ENCODE measurements at regions not wholly inside any gene's neighbourhood (a gene's known extent, or its start where the extent isn't known, plus 50 kb on each side); places are given as distances from the start of the nearest gene placed in this dataset.

DNA sequence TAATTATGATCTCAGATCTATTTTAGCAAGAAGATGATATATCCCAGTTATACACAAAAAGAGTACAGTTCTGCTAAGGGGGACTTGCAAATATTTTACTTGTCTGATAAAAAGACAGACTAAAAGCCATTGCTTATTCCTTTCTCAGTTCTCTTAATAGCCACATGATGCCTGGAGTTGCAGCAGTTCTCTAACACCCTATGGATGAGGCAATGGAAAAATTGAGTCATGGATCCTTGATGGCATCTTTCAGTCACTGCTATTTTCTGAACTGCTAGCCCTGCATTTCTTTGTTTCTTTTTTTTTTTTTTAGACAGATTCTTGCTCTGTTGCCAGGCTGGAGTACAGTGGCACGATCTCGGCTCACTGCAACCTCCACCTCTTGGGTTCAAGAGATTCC lies 1956.7 kb downstream of the C4orf33 start:
- TF ChIP-seq, protein P1, sequence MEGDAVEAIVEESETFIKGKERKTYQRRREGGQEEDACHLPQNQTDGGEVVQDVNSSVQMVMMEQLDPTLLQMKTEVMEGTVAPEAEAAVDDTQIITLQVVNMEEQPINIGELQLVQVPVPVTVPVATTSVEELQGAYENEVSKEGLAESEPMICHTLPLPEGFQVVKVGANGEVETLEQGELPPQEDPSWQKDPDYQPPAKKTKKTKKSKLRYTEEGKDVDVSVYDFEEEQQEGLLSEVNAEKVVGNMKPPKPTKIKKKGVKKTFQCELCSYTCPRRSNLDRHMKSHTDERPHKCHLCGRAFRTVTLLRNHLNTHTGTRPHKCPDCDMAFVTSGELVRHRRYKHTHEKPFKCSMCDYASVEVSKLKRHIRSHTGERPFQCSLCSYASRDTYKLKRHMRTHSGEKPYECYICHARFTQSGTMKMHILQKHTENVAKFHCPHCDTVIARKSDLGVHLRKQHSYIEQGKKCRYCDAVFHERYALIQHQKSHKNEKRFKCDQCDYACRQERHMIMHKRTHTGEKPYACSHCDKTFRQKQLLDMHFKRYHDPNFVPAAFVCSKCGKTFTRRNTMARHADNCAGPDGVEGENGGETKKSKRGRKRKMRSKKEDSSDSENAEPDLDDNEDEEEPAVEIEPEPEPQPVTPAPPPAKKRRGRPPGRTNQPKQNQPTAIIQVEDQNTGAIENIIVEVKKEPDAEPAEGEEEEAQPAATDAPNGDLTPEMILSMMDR (IDR thresholded peaks at IDR 0.05; ENCODE audit: insufficient read depth, low read length, poor library complexity, severe bottlenecking) = no peak
- Histone ChIP-seq H3K36me3 (ENCODE audit: control insufficient read depth, insufficient read depth, low read length) (no peaks in the 10 kb centered on the region), H3K4me3 (ENCODE audit: low read depth, low read length) (no peak overlapping the region), H3K27me3 (ENCODE audit: control insufficient read depth, insufficient read depth, low read length) (no peaks in the 10 kb centered on the region)
- DNase-seq (ENCODE audit: low read depth) = no peak

DNA sequence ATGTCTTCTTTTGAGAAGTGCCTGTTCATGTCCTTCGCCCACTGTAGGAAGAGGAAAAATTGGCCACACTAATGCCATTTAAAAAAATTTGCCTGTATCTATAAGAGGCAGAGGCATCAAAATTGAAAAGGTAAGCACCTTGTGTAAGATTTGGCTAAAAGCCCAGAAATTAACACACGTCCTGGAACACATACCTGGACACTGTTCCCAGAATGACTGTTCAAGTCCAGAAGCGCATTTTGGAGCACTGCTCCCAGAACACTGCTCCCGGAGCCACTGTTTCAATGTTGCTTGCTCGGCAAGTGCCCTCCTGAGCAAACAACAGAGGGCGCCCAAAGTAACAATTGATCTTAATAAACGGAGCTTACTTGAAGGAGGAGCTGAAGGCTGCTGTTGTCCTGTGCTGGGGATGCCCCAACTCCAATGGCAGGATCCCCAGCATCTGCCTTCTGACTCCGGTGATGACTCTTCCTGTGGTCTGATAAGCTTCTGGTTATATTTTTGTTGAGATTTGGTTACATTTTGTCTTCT lies 1958.6 kb downstream of the C4orf33 start:
- Histone ChIP-seq H3K4me3 (ENCODE audit: low read depth, low read length) (no peak overlapping the region), H3K27me3 (ENCODE audit: control insufficient read depth, insufficient read depth, low read length) (no peaks in the 10 kb centered on the region), H3K36me3 (ENCODE audit: control insufficient read depth, insufficient read depth, low read length) (no peaks in the 10 kb centered on the region)
- DNase-seq (ENCODE audit: low read depth) = no peak
- TF ChIP-seq, protein P1 (IDR thresholded peaks at IDR 0.05; ENCODE audit: insufficient read depth, low read length, poor library complexity, severe bottlenecking) = no peak

DNA sequence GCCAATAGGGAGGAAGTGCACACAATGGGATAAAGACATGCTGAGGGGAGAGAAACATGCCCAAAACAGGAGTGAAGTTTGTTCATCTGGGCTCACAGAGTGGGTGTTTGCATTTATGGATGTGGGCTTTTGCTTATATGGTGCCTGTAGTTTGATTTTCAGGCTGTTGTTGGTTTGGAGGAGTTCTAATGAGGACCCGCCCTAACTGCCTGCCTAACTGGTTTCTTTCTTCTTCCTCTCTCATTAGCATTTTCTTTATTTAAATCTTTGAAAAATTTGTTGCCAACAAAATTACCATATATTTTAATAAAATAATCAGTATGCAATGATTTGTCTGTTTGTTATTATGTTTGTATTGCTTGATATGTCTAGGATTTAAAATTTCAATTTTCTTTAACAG lies 1965.8 kb downstream of the C4orf33 start:
- no peak for DNase-seq (ENCODE audit: low read depth)
- TF ChIP-seq, protein P1 (IDR thresholded peaks at IDR 0.05; ENCODE audit: insufficient read depth, low read length, poor library complexity, severe bottlenecking) = no peak
- no peaks in the 10 kb centered on the region for H3K27me3 ChIP-seq (ENCODE audit: control insufficient read depth, insufficient read depth, low read length)

DNA sequence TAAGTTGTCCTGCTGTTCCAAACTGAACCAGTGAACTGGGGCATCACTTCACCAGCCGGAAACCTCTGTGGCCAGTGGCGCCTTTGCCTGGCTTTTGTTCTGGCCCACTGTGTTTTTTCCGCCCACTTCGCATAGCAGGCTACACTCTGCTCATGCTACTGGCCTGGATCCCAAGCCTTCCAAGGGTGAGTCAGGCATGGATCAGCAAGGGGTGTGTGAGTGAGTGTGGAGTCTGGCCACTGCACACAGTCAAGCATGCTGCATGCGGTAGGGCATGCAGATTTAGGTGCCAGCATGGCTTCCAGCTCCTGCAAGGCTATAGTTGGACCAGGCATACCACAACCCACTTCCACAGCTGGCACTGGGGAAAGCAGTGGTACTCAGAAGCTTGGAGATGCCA lies 1967.9 kb downstream of the C4orf33 start:
- Histone ChIP-seq H3K36me3 (ENCODE audit: control insufficient read depth, insufficient read depth, low read length) (no peaks in the 10 kb centered on the region), H3K4me3 (ENCODE audit: low read depth, low read length) (no peak overlapping the region), H3K27me3 (ENCODE audit: control insufficient read depth, insufficient read depth, low read length) (no peaks in the 10 kb centered on the region)
- no peak for DNase-seq (ENCODE audit: low read depth)
- TF ChIP-seq, protein P1 (IDR thresholded peaks at IDR 0.05; ENCODE audit: insufficient read depth, low read length, poor library complexity, severe bottlenecking) = no peak

More for the DNA sequence above, 1965.8 kb downstream of the C4orf33 start:
- no peaks in the 10 kb centered on the region for H3K36me3 ChIP-seq (ENCODE audit: control insufficient read depth, insufficient read depth, low read length)
- no peak overlapping the region for H3K4me3 ChIP-seq (ENCODE audit: low read depth, low read length)

DNA sequence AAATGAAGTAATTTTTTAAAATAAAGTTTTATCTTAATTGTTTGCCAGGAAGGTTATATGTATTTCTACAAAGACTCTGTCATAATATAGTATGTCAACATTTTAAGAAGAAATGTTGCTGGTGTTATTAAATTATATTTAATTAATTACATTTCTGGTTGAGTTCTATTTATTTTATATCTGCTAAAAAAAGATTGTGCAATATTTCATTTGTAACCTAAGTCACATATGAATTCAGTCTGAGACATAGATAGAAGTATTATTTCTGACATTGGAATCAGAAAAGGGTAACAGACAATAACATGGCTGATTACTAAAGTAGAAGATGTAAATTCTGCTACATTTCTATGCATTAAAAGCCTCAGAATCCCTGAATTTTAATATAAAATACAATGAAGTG lies 1985.1 kb downstream of the C4orf33 start:
- DNase-seq (ENCODE audit: low read depth) = no peak
- Histone ChIP-seq H3K27me3 (ENCODE audit: control insufficient read depth, insufficient read depth, low read length) (no peaks in the 10 kb centered on the region), H3K36me3 (ENCODE audit: control insufficient read depth, insufficient read depth, low read length) (no peaks in the 10 kb centered on the region), H3K4me3 (ENCODE audit: low read depth, low read length) (no peak overlapping the region)
- TF ChIP-seq, protein P1 (IDR thresholded peaks at IDR 0.05; ENCODE audit: insufficient read depth, low read length, poor library complexity, severe bottlenecking) = no peak

DNA sequence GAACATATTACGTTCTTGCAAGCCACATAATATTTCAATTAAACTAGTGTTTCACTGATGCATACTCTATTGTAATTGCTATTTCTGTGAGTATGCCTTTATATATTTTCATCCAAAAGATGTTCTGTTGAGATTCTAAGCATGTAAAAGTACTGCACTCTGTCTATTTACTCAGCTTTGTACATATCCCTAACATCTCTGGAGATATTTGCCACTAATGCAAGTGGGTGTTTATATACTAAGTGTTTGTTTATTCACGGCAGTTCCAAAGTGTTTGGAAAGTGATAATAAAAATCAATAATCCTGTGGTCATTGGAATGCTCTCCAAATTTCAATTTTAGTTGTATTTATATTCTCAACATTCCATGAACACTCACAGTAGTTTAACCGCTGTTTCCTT lies 1989.0 kb downstream of the C4orf33 start:
- Histone ChIP-seq H3K27me3 (ENCODE audit: control insufficient read depth, insufficient read depth, low read length) (no peaks in the 10 kb centered on the region), H3K36me3 (ENCODE audit: control insufficient read depth, insufficient read depth, low read length) (no peaks in the 10 kb centered on the region), H3K4me3 (ENCODE audit: low read depth, low read length) (no peak overlapping the region)
- DNase-seq (ENCODE audit: low read depth) = no peak
- TF ChIP-seq, protein P1 (IDR thresholded peaks at IDR 0.05; ENCODE audit: insufficient read depth, low read length, poor library complexity, severe bottlenecking) = no peak
